Ishikawa (cell line): ENCODE measurements at regions not wholly inside any gene's neighbourhood (a gene's known extent, or its start where the extent isn't known, plus 50 kb on each side); places are given as distances from the start of the nearest gene placed in this dataset.

Experiments used
- CEBPB ChIP-seq: IDR thresholded peaks from 2 replicates; pipeline ENCODE4 v1.6.1; 2012
- CREB1 ChIP-seq: IDR thresholded peaks from 2 replicates; pipeline ENCODE4 v1.6.1; 2012; ENCODE audit warnings: low read depth
- EGR1 ChIP-seq: IDR thresholded peaks from 2 replicates; pipeline ENCODE4 v1.6.1; 2012
- EP300 ChIP-seq: IDR thresholded peaks from 2 replicates; pipeline ENCODE4 v1.6.1; 2012; ENCODE audit warnings: borderline replicate concordance
- FOXM1 ChIP-seq: IDR thresholded peaks from 2 replicates; pipeline ENCODE4 v1.6.1; 2012; ENCODE audit warnings: low read depth, borderline replicate concordance
- MAX ChIP-seq: IDR thresholded peaks from 2 replicates; pipeline ENCODE4 v1.6.1; 2012
- NFIC ChIP-seq: IDR thresholded peaks from 2 replicates; pipeline ENCODE4 v1.6.1; 2012
- RAD21 ChIP-seq: IDR thresholded peaks from 2 replicates; pipeline ENCODE4 v1.6.1; 2012; ENCODE audit warnings: low read depth
- REST ChIP-seq: IDR thresholded peaks from 2 replicates; pipeline ENCODE4 v1.6.1; 2012; ENCODE audit warnings: low read depth, mild to moderate bottlenecking
- TAF1 ChIP-seq: IDR thresholded peaks from 2 replicates; pipeline ENCODE4 v1.6.1; 2012; ENCODE audit warnings: low read depth, mild to moderate bottlenecking
- TCF12 ChIP-seq: IDR thresholded peaks from 2 replicates; pipeline ENCODE4 v1.6.1; 2012; ENCODE audit warnings: low read depth
- TEAD4 ChIP-seq: IDR thresholded peaks from 2 replicates; pipeline ENCODE4 v1.6.1; 2012
- USF1 ChIP-seq: IDR thresholded peaks from 2 replicates; pipeline ENCODE4 v1.6.1; 2012
- YY1 ChIP-seq: IDR thresholded peaks from 2 replicates; pipeline ENCODE4 v1.6.1; 2012; ENCODE audit warnings: low read depth
- ZBTB7A ChIP-seq: IDR thresholded peaks from 2 replicates; pipeline ENCODE4 v1.6.1; 2012; ENCODE audit warnings: low read depth

DNA sequence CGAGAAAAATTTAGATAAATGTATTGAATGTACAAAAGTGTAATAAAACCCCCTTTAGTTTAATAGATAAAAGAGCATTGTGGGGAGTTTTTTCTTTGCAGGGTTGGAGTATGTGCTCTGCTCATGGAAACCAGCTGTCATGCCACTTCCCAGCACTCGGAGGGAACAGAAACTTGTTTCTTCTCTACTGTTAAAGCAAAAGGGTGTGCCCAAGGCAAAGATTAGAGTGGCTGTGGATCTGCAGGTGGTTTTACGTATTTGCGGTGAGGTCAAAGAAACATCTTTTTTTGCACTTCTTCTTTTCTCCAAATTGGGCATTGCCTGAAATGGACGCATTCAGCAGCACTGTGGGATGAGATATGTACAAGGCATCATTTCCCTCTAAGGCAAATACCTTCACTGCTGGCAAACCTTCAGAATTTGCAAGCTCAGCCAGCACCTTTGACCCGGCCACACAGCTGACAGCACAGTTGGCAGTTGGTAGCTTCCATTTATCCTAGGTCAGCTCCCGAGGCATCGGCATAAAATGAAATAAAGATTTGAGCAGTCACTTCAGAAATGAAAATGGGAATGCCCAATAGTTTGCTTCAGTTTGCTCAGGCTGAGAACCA is 178.4 kb upstream of the EYA4 start:
- TF ChIP-seq MAX (no peak), NFIC (no peak), TCF12 (no peak), REST (no peak), CREB1 (no peak), TEAD4 (no peak), YY1 (no peak), FOXM1 (no peak), RAD21 (no peak), ZBTB7A (no peak), CEBPB (no peak), USF1 (no peak), EGR1 (no peak), EP300 (no peak), TAF1 (no peak)

GRCh38 chr6:133067960-133068359 is 173.2 kb upstream of the EYA4 start:
- TF ChIP-seq NFIC (no peak), FOXM1 (no peak)

DNA sequence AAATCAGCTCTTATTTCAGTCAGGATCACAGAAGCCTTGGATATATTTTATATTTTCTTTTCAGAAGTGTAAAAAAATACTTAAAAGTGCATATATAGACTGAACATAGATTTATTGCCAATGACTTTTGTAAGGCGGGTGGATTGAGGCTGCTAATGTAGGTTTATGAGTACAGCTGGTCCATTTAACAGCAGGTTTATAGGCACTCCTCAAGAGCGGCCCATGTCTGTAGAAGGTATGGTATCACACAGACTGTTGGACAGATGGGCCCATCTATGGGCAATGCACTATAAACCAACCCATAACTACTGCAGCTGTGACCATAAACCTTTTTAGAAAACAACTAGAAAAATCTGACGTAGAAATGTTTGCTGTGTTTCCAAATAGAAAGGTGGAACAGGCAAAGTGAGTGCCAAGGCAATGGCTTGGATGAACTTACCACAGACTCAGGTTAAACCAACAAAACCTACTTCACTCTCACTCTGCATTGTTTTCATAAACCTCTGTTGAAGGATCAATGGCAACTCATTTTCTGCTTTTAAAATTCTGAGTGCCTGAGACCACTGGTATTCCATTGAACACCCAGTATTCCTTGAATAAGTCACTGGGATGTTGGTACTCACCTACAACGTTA is 170.6 kb upstream of the EYA4 start:
- TF ChIP-seq EP300, result no peak

DNA sequence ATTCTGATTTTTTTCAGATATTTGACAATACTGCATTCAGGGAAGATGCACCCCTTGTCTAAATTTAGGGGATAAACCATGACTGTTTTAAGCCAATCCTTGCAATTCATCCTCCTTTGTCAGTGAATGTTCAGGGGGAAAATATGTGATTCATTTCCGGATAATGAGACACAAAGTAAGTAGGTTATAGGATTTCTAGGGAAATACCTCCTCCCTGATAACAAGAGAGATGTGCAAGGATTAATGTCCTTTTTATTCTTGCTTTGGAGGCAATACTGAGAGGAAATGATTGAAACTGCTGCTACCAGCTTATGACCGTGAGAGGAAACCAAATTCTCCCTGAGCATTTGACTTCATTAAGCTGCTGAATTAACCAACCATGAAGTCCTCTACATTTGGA is 161.3 kb upstream of the EYA4 start:
- TF ChIP-seq MAX (no peak), REST (no peak), NFIC (no peak), TCF12 (no peak), CEBPB (no peak), EGR1 (no peak), EP300 (no peak), FOXM1 (no peak), USF1 (no peak), YY1 (no peak), TAF1 (no peak), RAD21 (no peak), CREB1 (no peak), TEAD4 (no peak), ZBTB7A (no peak)

DNA sequence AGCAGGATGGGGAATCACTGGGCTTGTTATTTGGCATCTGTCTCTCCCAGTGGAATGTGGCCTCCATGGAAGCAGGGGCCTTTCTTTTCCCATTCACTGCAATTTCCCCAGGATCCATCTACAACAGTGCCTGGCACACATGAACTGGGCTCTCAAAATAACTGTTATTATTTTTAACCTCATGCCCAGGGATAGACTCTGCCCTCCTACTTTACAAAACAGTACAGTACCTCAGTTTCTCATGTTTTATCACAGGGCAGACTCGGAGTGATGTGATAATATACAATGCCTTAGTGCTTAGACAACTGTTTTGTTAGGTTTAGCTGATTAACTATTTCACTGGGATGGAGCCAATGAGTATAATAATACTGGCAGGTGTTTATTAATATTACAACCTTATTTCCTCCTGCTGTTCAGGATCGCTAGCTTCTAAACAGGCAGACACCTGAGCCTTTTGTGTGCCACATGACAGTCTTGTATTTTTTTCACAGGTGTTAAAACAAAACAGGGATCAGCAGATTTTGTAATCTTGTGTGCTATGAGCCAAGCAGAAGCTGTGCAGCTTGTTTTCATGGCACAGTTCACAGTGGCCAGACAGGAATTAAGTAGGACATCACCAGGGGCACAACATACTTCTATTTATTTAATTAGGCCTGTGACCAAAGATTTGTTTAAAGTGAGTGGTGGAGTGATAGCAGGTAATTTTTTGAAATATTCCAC is 157.7 kb upstream of the EYA4 start:
- no peak for TF ChIP-seq REST
- no peak for TF ChIP-seq TCF12
- no peak for TF ChIP-seq NFIC
- no peak for TF ChIP-seq ZBTB7A
- TF ChIP-seq EGR1, result no peak
- no peak for TF ChIP-seq TAF1
- TF ChIP-seq CREB1, result no peak
- TF ChIP-seq RAD21, result no peak
- no peak for TF ChIP-seq USF1
- TF ChIP-seq TEAD4, result no peak
- no peak for TF ChIP-seq FOXM1
